ENCODE measurements at regions not wholly inside any gene's neighbourhood (a gene's known extent, or its start where the extent isn't known, plus 50 kb on each side); places are given as distances from the start of the nearest gene placed in this dataset.

DNA sequence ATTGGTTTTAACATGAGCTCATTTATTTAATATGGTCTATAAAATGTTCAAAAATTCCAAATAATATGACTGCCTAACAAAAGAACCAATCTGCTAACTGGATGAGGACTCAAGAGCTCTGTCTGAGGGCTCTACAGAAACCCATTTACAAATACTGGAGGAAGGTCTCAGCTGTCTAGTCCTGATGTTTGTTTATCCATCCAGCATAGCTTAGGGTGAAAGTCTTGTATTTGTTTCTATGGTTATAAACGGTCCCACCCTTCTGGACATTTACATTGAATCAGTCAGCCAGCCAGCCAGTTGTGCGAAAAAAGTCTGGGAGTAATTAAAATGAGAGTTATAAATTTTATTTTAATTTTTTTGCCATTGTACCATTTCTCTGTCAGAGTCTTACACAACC lies 220.7 kb downstream of the BMP4 start:
- peaks cover 3% of the 10 kb centered on the region for H3K27me3 ChIP-seq (ENCODE audit: control insufficient read depth, insufficient read depth, low read length)
- no peak for DNase-seq (ENCODE audit: low read depth in 2 of 2)
- no peak overlapping the region for H2AFZ ChIP-seq (ENCODE audit: low read length)
- H3K27ac ChIP-seq (ENCODE audit: insufficient read depth, low read length), result no peak overlapping the region
- no peak overlapping the region for H3K4me2 ChIP-seq (ENCODE audit: extremely low read depth, insufficient read depth, low read length)
- H3K4me1 ChIP-seq (ENCODE audit: control insufficient read depth, extremely low read depth, insufficient read depth, low read length), result no peaks in the 10 kb centered on the region
- H4K20me1 ChIP-seq (ENCODE audit: control insufficient read depth, extremely low read depth, insufficient read depth, low read length), result no peaks in the 10 kb centered on the region
- no peaks in the 10 kb centered on the region for H3K36me3 ChIP-seq (ENCODE audit: control insufficient read depth, insufficient read depth, low read length)
- H3K79me2 ChIP-seq (ENCODE audit: control insufficient read depth, insufficient read depth, low read length), result no peaks in the 10 kb centered on the region
- no peak overlapping the region for H3K4me3 ChIP-seq (replicated peaks in 1 of 4; ENCODE audit: control extremely low read depth in 1 of 4, insufficient read depth in 1 of 4, low read depth in 3 of 4, low read length in 4 of 4)
- no peak for TF ChIP-seq EZH2 (IDR thresholded peaks at IDR 0.05; ENCODE audit: low read length, missing control alignments)
- TF ChIP-seq, protein P1, sequence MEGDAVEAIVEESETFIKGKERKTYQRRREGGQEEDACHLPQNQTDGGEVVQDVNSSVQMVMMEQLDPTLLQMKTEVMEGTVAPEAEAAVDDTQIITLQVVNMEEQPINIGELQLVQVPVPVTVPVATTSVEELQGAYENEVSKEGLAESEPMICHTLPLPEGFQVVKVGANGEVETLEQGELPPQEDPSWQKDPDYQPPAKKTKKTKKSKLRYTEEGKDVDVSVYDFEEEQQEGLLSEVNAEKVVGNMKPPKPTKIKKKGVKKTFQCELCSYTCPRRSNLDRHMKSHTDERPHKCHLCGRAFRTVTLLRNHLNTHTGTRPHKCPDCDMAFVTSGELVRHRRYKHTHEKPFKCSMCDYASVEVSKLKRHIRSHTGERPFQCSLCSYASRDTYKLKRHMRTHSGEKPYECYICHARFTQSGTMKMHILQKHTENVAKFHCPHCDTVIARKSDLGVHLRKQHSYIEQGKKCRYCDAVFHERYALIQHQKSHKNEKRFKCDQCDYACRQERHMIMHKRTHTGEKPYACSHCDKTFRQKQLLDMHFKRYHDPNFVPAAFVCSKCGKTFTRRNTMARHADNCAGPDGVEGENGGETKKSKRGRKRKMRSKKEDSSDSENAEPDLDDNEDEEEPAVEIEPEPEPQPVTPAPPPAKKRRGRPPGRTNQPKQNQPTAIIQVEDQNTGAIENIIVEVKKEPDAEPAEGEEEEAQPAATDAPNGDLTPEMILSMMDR (conservative IDR thresholded peaks at IDR 0.05 in 1 of 2, IDR thresholded peaks at IDR 0.05 in 1 of 2; ENCODE audit: low read depth in 1 of 2, low read length in 2 of 2), result no peak
- no peak overlapping the region for H3K9ac ChIP-seq (ENCODE audit: insufficient read depth, low read length)
- no peaks in the 10 kb centered on the region for H3K9me3 ChIP-seq (ENCODE audit: control insufficient read depth, insufficient read depth, low read depth, low read length)

DNA sequence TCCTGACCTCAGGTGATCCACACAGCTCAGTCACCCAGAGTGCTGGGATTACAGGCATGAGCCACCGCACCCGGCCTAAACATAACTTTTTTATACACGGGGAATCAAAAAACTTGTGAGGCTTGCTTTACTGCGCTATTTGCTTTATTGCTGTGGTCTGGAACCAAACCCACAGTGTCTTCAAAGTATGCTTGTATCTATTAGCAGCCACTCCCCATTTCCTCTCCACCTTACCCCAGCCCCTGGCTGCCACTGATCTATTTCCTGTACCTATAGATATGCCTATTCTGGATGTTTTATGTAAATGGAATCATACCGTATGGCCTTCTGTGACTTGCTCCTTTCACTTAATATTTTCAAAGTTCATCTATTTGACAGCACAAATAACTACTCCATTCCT lies 233.4 kb downstream of the BMP4 start:
- TF ChIP-seq, protein P1 (conservative IDR thresholded peaks at IDR 0.05 in 1 of 2, IDR thresholded peaks at IDR 0.05 in 1 of 2; ENCODE audit: low read depth in 1 of 2, low read length in 2 of 2), result no peak
- no peak for TF ChIP-seq EZH2 (IDR thresholded peaks at IDR 0.05; ENCODE audit: low read length, missing control alignments)
- no peaks in the 10 kb centered on the region for H3K36me3 ChIP-seq (ENCODE audit: control insufficient read depth, insufficient read depth, low read length)
- no peak overlapping the region for H3K4me2 ChIP-seq (ENCODE audit: extremely low read depth, insufficient read depth, low read length)
- H4K20me1 ChIP-seq (ENCODE audit: control insufficient read depth, extremely low read depth, insufficient read depth, low read length), result no peaks in the 10 kb centered on the region
- no peak overlapping the region for H3K27ac ChIP-seq (ENCODE audit: insufficient read depth, low read length)
- no peaks in the 10 kb centered on the region for H3K27me3 ChIP-seq (ENCODE audit: control insufficient read depth, insufficient read depth, low read length)
- no peak overlapping the region for H3K9ac ChIP-seq (ENCODE audit: insufficient read depth, low read length)
- no peak for DNase-seq (ENCODE audit: low read depth in 2 of 2)
- H3K9me3 ChIP-seq (ENCODE audit: control insufficient read depth, insufficient read depth, low read depth, low read length), result no peaks in the 10 kb centered on the region
- H3K79me2 ChIP-seq (ENCODE audit: control insufficient read depth, insufficient read depth, low read length), result no peaks in the 10 kb centered on the region
- H3K4me1 ChIP-seq (ENCODE audit: control insufficient read depth, extremely low read depth, insufficient read depth, low read length), result no peaks in the 10 kb centered on the region
- H2AFZ ChIP-seq (ENCODE audit: low read length), result no peak overlapping the region
- no peak overlapping the region for H3K4me3 ChIP-seq (replicated peaks in 1 of 4; ENCODE audit: control extremely low read depth in 1 of 4, insufficient read depth in 1 of 4, low read depth in 3 of 4, low read length in 4 of 4)

DNA sequence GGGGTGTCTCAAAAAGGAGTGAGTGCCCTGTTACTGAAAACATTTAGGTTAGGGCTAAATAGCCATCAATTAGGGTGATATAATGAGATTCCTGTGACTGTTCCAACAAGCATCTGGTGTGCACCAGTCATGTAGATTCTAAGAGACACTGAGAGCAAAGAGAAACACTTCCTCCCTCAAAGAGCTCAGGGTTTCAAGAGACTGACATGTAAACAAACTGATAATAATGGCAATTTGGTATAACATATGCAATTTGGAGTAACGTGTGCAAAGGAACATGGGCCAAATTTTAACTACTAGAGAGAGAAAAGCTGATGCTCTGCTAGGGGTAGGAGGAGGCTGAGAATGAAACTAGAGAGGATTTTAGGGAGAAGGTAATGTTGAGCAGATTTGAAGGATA lies 237.1 kb downstream of the BMP4 start:
- Histone ChIP-seq H3K36me3 (ENCODE audit: control insufficient read depth, insufficient read depth, low read length) (no peaks in the 10 kb centered on the region), H3K79me2 (ENCODE audit: control insufficient read depth, insufficient read depth, low read length) (no peaks in the 10 kb centered on the region), H3K4me2 (ENCODE audit: extremely low read depth, insufficient read depth, low read length) (no peak overlapping the region), H4K20me1 (ENCODE audit: control insufficient read depth, extremely low read depth, insufficient read depth, low read length) (no peaks in the 10 kb centered on the region), H3K4me3 (replicated peaks in 1 of 4; ENCODE audit: control extremely low read depth in 1 of 4, insufficient read depth in 1 of 4, low read depth in 3 of 4, low read length in 4 of 4) (no peak overlapping the region), H3K9me3 (ENCODE audit: control insufficient read depth, insufficient read depth, low read depth, low read length) (no peaks in the 10 kb centered on the region), H2AFZ (ENCODE audit: low read length) (no peak overlapping the region), H3K9ac (ENCODE audit: insufficient read depth, low read length) (no peak overlapping the region), H3K27ac (ENCODE audit: insufficient read depth, low read length) (no peak overlapping the region), H3K27me3 (ENCODE audit: control insufficient read depth, insufficient read depth, low read length) (no peaks in the 10 kb centered on the region), H3K4me1 (ENCODE audit: control insufficient read depth, extremely low read depth, insufficient read depth, low read length) (no peaks in the 10 kb centered on the region)
- no peak for DNase-seq (ENCODE audit: low read depth in 2 of 2)
- TF ChIP-seq, protein P1 (conservative IDR thresholded peaks at IDR 0.05 in 1 of 2, IDR thresholded peaks at IDR 0.05 in 1 of 2; ENCODE audit: low read depth in 1 of 2, low read length in 2 of 2), result no peak
- TF ChIP-seq EZH2 (IDR thresholded peaks at IDR 0.05; ENCODE audit: low read length, missing control alignments), result no peak

Measured in fibroblast of lung (primary cell).